LNCaP clone FGC (cell line): ENCODE measurements at regions not wholly inside any gene's neighbourhood (a gene's known extent, or its start where the extent isn't known, plus 50 kb on each side); places are given as distances from the start of the nearest gene placed in this dataset.

Experiments used
- DNase-seq: peaks from one replicate; pipeline ENCODE4 v3.0.0-alpha.2; 2011; ENCODE audit warnings: low read depth
- H3K4me3 ChIP-seq: 2 replicates; pipeline ENCODE4 v1.5.1; 2011; ENCODE audit warnings: mild to moderate bottlenecking, low read depth, low read length, control low read depth
- TF ChIP-seq, protein P1 (sequence below): IDR thresholded peaks from 2 replicates; pipeline ENCODE4 v1.5.1; 2012; ENCODE audit warnings: mild to moderate bottlenecking; ENCODE audit not compliant: control insufficient read depth, insufficient read depth; ENCODE audit errors: extremely low read depth

DNA sequence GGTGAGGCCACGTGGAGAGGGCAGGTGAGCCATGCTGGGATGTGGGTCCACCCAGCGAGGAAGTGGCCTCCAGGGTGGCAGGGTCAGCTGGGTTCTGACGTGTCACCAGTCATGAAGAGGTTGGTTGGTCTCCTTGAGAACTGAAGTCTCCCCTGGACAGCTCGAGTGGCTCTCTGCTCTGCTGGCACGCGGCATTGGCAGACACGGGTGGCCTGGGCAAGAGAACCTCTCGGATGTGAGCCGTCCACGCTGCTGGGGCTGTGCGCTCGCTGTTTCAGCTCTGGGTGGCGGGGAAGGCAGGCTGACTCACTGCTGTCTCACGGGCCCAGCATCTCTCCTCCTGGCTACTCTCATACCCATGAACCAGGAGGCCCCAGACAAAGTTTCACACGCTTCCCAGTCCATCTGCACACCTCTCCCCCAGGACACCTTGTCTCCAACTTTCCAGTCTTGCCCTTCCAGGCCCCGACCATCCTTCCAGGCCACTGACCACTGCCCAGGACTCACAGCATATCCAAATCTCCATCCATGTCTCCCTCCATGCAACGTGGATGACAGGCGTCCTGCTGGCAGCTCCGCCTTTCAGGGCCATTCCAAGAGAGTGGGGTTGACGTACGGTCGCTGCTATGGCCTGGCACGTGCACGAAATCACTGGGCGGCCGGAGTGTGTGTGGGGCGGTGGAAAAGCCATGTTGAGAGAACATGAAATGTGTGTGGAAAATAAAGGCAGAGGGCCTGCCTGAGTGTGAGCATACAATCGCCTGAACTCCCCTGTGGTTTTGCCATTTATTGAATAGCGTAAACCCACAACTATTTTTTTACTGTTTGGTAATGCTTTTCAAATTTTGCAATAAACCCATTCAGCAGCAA, 145.0 kb upstream of the COL5A1 start:
- TF ChIP-seq, protein P1, sequence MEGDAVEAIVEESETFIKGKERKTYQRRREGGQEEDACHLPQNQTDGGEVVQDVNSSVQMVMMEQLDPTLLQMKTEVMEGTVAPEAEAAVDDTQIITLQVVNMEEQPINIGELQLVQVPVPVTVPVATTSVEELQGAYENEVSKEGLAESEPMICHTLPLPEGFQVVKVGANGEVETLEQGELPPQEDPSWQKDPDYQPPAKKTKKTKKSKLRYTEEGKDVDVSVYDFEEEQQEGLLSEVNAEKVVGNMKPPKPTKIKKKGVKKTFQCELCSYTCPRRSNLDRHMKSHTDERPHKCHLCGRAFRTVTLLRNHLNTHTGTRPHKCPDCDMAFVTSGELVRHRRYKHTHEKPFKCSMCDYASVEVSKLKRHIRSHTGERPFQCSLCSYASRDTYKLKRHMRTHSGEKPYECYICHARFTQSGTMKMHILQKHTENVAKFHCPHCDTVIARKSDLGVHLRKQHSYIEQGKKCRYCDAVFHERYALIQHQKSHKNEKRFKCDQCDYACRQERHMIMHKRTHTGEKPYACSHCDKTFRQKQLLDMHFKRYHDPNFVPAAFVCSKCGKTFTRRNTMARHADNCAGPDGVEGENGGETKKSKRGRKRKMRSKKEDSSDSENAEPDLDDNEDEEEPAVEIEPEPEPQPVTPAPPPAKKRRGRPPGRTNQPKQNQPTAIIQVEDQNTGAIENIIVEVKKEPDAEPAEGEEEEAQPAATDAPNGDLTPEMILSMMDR = no peak
- H3K4me3 ChIP-seq = no peak overlapping the region
- DNase-seq = no peak

- H3K4me3 ChIP-seq = no peak overlapping the region
- DNase-seq = no peak
- TF ChIP-seq, protein P1 = no peak
Measured at GRCh38 chr9:134497283-134497860, 144.2 kb upstream of the COL5A1 start.

DNA sequence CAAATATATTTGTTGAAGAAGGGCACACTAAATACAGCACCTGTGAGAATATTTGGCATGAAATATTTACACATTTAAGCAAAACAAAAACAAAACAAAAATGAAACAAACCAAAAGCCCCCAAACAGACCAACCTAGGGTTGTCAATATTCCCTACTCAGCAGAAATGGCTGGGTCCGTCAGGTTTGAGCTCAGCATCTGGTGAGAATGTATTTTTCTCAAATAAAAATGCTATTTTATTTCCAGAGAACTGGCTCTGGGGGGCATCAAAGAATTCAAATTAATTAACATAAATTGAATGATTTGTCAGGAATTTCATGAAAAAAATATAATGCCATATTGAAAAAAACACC, 142.8 kb upstream of the COL5A1 start:
- H3K4me3 ChIP-seq = no peak overlapping the region
- TF ChIP-seq, protein P1 = no peak

GRCh38 chr9:134500931-134501760, 140.5 kb upstream of the COL5A1 start:
- TF ChIP-seq, protein P1 = no peak
- DNase-seq = no peak
- no peak overlapping the region for H3K4me3 ChIP-seq

More for the DNA sequence above, 142.8 kb upstream of the COL5A1 start:
- no peak for DNase-seq

DNA sequence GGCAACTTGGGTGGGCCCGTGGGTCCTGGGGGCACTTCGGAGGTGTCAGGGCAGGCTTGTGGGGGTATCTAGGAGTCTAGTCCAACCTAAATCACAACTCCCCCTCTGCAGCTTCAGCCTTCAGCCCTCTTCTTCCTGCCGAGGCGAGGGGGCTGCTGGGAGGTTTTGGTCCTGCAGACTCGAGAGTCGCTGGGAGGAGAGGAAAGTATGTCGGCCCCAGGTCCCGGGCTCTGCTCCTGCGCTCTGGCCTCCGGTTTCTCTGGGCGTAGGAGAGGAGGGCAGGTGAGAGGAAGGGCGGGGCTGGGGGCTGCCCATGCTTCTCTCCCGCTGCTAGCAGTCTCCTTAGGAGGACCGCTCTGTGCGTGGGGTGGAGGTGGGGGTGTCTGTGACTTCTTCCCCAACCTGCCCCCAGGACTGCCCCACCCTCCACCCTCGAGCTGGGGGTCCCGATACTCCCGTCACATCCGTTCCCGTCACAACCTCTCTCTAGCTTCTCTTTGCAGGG, 139.8 kb upstream of the COL5A1 start:
- TF ChIP-seq, protein P1 = no peak
- no peak for DNase-seq
- no peak overlapping the region for H3K4me3 ChIP-seq

- TF ChIP-seq, protein P1 = no peak
- H3K4me3 ChIP-seq = no peak overlapping the region
- no peak for DNase-seq
Measured at GRCh38 chr9:134502266-134502791, 139.3 kb upstream of the COL5A1 start.
